ENCODE measurements at regions not wholly inside any gene's neighbourhood (a gene's known extent, or its start where the extent isn't known, plus 50 kb on each side); places are given as distances from the start of the nearest gene placed in this dataset.
"Not testable (repeated sequence)": the region's sequence is repeated elsewhere in the genome, so short reads cannot be mapped to it uniquely, and the experiment has no call there.

DNA sequence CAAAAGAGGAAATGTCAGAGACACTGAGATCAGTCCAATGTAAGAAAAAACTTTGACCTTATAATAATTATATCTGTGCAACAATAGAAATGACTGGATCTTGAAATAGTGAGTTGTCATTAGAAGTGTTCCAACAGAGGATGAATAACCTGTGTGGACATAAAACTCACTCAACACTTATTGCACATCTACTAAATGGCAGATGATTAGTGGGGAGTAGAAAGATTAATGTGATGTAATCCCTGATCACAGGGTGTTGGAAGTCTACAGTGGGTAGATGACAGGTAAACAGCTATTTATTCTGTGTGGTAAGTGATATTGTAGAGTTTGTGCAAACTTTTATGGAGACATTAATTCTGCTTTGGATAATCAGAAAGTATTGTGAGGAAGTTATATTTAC, 177.3 kb upstream of the HMHB1 start:
- TF ChIP-seq EZH2phosphoT487 (IDR thresholded peaks at IDR 0.05; ENCODE audit: low read length) (no peak), EZH2 (optimal IDR thresholded peaks at IDR 0.05; ENCODE audit: low read depth, low read length) (no peak)
- TF ChIP-seq, protein P1, sequence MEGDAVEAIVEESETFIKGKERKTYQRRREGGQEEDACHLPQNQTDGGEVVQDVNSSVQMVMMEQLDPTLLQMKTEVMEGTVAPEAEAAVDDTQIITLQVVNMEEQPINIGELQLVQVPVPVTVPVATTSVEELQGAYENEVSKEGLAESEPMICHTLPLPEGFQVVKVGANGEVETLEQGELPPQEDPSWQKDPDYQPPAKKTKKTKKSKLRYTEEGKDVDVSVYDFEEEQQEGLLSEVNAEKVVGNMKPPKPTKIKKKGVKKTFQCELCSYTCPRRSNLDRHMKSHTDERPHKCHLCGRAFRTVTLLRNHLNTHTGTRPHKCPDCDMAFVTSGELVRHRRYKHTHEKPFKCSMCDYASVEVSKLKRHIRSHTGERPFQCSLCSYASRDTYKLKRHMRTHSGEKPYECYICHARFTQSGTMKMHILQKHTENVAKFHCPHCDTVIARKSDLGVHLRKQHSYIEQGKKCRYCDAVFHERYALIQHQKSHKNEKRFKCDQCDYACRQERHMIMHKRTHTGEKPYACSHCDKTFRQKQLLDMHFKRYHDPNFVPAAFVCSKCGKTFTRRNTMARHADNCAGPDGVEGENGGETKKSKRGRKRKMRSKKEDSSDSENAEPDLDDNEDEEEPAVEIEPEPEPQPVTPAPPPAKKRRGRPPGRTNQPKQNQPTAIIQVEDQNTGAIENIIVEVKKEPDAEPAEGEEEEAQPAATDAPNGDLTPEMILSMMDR (IDR thresholded peaks at IDR 0.05; ENCODE audit: low read length): no peak
- H3K27ac ChIP-seq (ENCODE audit: low read length): no peak overlapping the region
- no peaks in the 10 kb centered on the region for H3K79me2 ChIP-seq (ENCODE audit: low read length)
- H4K20me1 ChIP-seq (ENCODE audit: insufficient read depth, low read length): no peaks in the 10 kb centered on the region
- no peak overlapping the region for H3K4me2 ChIP-seq (ENCODE audit: low read depth, low read length)
- H3K4me1 ChIP-seq (ENCODE audit: low read length): no peaks in the 10 kb centered on the region; the same call in 1 of the 2 replicates
- DNase-seq: no peak
- H3F3A ChIP-seq (ENCODE audit: insufficient read depth, low read length): no peaks in the 10 kb centered on the region
- H3K27me3 ChIP-seq (replicated peaks; ENCODE audit: insufficient read depth, low read length): no peaks in the 10 kb centered on the region
- H3K9me3 ChIP-seq (replicated peaks; ENCODE audit: insufficient read depth, low read length): no peaks in the 10 kb centered on the region
- H3K9me2 ChIP-seq (replicated peaks; ENCODE audit: insufficient read depth, low read length): no peaks in the 10 kb centered on the region
- no peak overlapping the region for H3K4me3 ChIP-seq (ENCODE audit: low read length)
- no peak overlapping the region for H2AFZ ChIP-seq (ENCODE audit: low read length)
- H3K36me3 ChIP-seq (replicated peaks; ENCODE audit: insufficient read depth, low read length): no peaks in the 10 kb centered on the region
- no peak overlapping the region for H3K9ac ChIP-seq (ENCODE audit: low read length)

DNA sequence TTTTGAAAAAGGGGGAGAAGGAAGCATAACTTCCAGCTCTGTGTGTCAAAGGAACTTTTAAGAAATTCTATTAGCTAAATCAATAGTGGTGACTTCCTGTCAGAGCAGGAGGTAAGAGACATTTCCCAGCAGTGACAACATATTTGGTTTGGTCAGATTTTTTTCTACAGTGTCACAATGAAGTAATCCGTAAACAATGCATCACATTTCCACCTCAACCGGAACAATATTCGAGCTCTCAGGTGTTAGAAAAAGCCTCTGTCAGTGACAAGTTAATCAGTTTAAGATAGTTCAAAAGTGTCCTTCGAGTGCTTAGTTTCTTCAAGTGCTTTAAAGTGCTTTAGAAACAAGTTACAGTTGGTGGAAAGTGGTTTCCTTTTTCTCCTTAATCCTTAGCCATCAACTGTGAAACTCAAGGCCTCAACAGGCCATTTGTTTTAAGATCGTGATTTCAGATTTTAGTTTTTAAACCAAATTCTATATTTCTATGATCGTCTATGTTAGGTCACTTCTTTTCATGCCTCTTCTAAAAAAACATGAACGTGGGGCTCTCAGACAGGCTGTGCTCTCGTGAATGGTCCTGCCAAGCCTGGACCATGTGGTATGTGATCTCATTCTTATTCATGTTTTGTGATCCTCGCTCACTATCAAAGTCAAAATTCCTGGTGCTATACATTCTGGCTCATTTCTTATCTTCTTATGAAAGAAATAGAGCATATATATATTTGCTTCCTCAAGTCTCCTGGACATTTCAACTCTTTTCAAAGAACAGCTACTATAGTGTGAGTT, 181.9 kb upstream of the HMHB1 start:
- Histone ChIP-seq H3K9ac (ENCODE audit: low read length) (no peak overlapping the region), H3K27ac (ENCODE audit: low read length) (no peak overlapping the region), H4K20me1 (ENCODE audit: insufficient read depth, low read length) (no peaks in the 10 kb centered on the region), H3K36me3 (replicated peaks; ENCODE audit: insufficient read depth, low read length) (no peaks in the 10 kb centered on the region), H3K4me3 (ENCODE audit: low read length) (no peak overlapping the region), H3K9me2 (replicated peaks; ENCODE audit: insufficient read depth, low read length) (no peaks in the 10 kb centered on the region), H3K27me3 (replicated peaks; ENCODE audit: insufficient read depth, low read length) (no peaks in the 10 kb centered on the region), H3F3A (ENCODE audit: insufficient read depth, low read length) (no peaks in the 10 kb centered on the region), H3K4me2 (ENCODE audit: low read depth, low read length) (no peak overlapping the region), H3K9me3 (replicated peaks; ENCODE audit: insufficient read depth, low read length) (no peaks in the 10 kb centered on the region), H3K4me1 (ENCODE audit: low read length) (no peaks in the 10 kb centered on the region), H2AFZ (ENCODE audit: low read length) (no peak overlapping the region), H3K79me2 (ENCODE audit: low read length) (no peaks in the 10 kb centered on the region)
- TF ChIP-seq EZH2 (optimal IDR thresholded peaks at IDR 0.05; ENCODE audit: low read depth, low read length): no peak
- no peak for DNase-seq

- not testable (repeated sequence) for H3F3A ChIP-seq (ENCODE audit: insufficient read depth, low read length); H3K4me3 ChIP-seq (ENCODE audit: low read length); H3K27me3 ChIP-seq (replicated peaks; ENCODE audit: insufficient read depth, low read length); DNase-seq; H3K36me3 ChIP-seq (replicated peaks; ENCODE audit: insufficient read depth, low read length); H3K9me2 ChIP-seq (replicated peaks; ENCODE audit: insufficient read depth, low read length); H3K9ac ChIP-seq (ENCODE audit: low read length); H3K4me2 ChIP-seq (ENCODE audit: low read depth, low read length); H3K4me1 ChIP-seq (ENCODE audit: low read length); H4K20me1 ChIP-seq (ENCODE audit: insufficient read depth, low read length); H3K27ac ChIP-seq (ENCODE audit: low read length); H3K9me3 ChIP-seq (replicated peaks; ENCODE audit: insufficient read depth, low read length); H3K79me2 ChIP-seq (ENCODE audit: low read length); H2AFZ ChIP-seq (ENCODE audit: low read length)
Observed at GRCh38 chr5:143625048-143625447, 186.9 kb upstream of the HMHB1 start.

GRCh38 chr5:143624465-143624864, 187.5 kb upstream of the HMHB1 start:
- Histone ChIP-seq H4K20me1 (ENCODE audit: insufficient read depth, low read length) (no peaks in the 10 kb centered on the region), H3K9ac (ENCODE audit: low read length) (no peak overlapping the region), H3K4me2 (ENCODE audit: low read depth, low read length) (no peak overlapping the region), H3K79me2 (ENCODE audit: low read length) (no peaks in the 10 kb centered on the region), H2AFZ (ENCODE audit: low read length) (no peak overlapping the region), H3K4me3 (ENCODE audit: low read length) (no peak overlapping the region), H3F3A (ENCODE audit: insufficient read depth, low read length) (no peaks in the 10 kb centered on the region), H3K27me3 (replicated peaks; ENCODE audit: insufficient read depth, low read length) (no peaks in the 10 kb centered on the region), H3K4me1 (ENCODE audit: low read length) (no peaks in the 10 kb centered on the region), H3K27ac (ENCODE audit: low read length) (no peak overlapping the region), H3K9me3 (replicated peaks; ENCODE audit: insufficient read depth, low read length) (no peaks in the 10 kb centered on the region), H3K36me3 (replicated peaks; ENCODE audit: insufficient read depth, low read length) (no peaks in the 10 kb centered on the region), H3K9me2 (replicated peaks; ENCODE audit: insufficient read depth, low read length) (no peaks in the 10 kb centered on the region)
- TF ChIP-seq EZH2phosphoT487 (IDR thresholded peaks at IDR 0.05; ENCODE audit: low read length): no peak
- TF ChIP-seq EZH2 (optimal IDR thresholded peaks at IDR 0.05; ENCODE audit: low read depth, low read length): no peak
- TF ChIP-seq, protein P1 (IDR thresholded peaks at IDR 0.05; ENCODE audit: low read length): no peak
- no peak for DNase-seq

All from MM.1S (cell line).